ENCODE measurements at regions not wholly inside any gene's neighbourhood (a gene's known extent, or its start where the extent isn't known, plus 50 kb on each side); places are given as distances from the start of the nearest gene placed in this dataset.
"Not testable (repeated sequence)": the region's sequence is repeated elsewhere in the genome, so short reads cannot be mapped to it uniquely, and the experiment has no call there.

DNA sequence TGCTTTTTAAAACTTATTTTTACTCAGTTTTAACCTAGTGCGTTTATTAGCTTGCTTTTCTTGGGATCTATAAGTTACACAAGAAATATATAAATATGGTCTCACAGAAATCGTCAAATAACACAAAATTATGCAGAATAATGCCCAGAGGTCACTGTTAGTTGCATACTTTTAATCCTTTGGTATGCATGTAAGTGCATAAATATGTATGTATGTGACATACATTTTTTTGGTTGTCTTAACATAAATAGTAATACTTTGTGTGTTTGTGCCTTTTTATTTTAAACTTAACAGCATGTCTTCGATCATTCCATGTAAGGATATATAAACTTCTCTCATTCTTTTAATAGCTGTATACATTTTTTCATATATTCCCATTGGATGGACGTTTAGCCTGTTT lies 459.6 kb downstream of the PCNX1 start:
- no peak for DNase-seq

DNA sequence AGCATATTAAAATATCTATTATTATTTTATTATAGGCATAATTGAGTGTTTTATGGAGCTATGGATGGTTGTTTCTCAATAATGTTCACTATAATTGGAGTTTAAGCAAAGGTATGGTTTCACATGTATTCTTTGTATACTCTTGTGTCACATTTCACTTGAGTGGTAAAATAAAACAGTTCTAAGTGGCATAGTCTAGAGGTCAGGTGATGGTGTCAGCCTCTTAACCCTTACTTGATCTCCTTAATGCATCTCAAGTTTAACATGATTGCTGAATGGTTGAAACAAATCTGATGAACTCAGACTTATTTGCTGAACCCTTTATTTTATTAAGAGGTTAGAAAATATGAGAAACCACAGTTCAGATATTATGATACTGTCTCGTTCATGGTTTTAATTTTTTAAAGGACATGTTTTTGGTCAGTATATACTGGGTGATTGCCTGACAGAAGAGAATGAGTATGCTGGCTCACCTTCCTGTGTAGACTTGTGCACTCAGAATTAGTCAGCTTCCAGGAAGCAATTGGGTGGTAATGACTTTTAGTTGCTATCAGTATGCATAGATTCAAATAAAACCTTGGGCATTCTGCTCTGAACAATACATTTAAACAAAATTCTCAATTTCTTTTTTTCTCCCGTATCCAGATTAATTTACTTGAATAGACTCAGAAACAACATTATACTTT lies 464.6 kb downstream of the PCNX1 start:
- no peak for DNase-seq

DNA sequence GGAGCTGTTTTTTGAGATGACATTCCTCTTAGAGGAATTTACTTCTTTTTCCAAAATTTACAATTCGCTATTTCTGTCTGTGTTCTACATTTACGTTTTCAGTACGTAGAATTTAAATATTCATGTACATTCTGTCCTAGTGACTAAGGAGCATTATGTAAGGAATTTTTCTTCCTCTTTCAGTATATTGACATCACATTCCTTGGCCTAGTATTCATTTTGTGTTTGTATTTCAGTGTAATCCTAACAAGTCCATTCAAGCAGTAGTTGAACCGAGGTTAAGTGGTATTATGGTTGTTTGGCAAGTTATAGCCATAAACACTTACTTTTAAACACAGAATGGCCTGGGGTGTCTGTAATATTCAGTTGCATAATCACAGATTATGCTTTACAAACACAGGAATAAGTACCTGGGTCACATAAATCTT lies 465.2 kb downstream of the PCNX1 start:
- no peak for DNase-seq

DNA sequence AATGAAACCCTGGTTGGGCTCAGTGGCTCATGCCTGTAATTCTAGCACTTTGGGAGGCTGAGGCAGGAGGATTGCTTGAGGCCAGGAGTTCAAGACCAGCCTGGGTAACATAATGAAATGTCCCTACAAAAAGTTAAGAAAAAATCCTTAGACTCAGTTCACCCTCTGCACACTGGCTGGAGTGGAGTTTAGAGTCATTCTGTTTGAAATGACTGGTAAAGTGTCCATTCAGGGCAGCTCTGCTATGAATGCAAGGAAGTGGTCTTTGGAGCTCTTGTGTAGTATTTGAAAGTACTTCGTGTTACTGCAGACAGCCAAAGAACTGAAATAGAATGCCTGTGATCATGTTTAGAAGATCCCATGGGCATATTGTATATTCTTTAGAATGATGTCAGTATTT lies 466.5 kb downstream of the PCNX1 start:
- DNase-seq, result no peak

DNA sequence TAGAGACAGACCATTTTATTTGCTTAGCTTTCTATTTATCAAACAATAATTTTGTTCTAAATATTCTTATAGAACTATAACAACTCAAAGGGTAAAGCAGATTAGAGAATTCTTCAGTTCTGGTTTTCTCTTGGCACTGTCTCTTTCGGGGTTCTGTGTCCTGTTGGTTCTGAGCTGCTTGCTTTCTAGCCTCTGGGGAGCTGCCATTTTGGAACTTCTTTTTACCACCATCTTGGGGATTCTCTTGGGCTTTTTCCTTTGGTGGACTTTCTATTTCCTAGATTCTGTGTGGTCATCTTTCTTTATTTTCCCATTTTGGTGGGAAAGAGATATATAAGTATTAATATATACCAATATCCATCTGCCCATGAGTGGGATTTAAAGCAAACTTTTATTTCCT lies 467.7 kb downstream of the PCNX1 start:
- DNase-seq, result no peak

DNA sequence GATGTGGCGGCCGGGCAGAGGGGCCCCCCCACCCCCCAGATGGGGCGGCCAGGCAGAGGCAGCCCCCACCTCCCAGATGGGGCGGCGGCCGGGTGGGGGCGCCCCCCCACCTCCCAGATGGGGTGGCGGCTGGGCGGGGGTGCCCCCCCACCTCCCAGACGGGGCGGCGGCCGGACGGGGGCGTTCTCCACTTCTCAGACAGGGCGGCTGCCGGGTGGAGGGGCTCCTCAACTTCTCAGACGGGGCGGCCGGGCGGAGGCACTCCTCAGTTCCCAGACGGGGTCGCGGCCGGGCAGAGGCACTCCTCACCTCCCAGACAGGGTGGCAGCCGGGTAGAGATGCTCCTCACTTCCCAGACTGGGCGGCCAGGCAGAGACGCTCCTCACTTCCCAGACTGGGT lies 469.8 kb downstream of the PCNX1 start:
- DNase-seq, result no peak

DNA sequence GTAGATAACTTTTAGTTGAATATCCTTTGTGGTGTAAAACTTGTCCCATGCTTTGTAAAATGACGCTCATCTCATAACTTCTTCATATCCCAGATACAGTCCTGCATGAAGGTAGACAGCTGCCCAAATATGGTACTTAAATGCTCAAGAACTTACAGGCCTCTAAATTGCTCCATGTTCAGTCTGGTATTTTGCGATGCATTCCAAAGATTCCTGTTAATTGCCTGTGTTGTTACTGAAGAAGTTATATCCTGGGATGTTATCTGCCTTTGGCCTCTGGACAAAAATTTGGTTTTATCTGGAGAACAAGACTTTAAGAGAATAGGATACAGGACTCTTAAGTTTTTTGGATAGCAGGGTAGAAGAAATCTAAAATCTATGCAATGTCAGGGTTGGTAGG lies 473.0 kb downstream of the PCNX1 start:
- no peak for DNase-seq

DNA sequence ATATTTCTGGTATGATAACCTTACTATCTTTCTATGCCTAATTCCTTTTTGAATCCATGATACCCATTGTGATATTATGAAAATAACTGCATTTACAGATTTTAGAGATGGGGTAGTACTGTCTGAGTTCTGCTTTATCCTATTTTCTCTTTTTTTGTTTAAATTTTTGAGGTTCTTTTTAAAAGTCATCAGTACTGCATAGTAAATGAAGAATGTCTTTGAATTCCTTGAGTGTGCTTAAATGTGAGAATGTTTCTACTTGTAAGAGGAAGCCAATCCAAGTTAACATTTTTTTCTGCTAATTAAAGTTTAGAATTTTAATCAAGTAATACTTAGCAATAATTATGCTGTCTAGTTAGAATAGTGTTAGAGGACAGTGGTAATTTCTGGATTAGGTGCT lies 474.6 kb downstream of the PCNX1 start:
- DNase-seq, result no peak

DNA sequence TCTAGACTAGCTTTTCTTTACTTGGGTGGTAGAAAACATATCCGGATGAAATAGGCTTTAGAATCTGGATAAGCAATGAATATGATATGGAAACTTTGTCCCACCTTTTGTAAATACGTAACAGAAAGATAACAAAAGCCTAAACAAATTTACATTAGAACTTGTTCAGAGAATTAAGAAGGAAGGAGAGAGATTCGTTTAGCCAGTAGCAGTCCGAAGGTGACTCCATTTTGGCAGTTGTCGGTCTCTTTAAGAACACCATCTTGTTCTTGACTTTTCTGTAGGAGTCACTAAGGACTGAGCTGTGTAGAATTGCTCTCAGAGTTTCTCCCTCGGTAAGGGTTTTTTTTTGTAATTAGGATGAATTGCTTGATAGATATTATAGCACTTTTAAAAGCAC lies 475.1 kb downstream of the PCNX1 start:
- no peak for DNase-seq

DNA sequence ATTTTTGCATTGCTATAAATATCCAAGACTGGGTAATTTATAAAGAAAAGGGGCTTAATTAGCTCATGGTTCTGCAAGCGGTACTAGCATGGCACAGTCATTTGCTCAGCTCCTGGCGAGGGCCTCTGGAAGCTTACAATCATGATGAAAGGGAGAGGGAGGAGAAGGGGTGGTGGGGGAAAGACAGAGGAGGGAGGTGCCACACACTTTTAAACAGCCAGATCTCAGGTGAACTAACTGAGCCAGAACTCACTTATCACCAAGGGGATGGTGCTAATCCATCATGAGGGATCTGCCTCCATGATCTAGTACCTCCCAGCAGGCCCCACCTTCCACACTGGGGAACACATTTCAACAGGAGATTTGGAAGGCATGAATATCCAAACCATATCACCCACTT lies 476.3 kb downstream of the PCNX1 start:
- DNase-seq, result no peak

DNA sequence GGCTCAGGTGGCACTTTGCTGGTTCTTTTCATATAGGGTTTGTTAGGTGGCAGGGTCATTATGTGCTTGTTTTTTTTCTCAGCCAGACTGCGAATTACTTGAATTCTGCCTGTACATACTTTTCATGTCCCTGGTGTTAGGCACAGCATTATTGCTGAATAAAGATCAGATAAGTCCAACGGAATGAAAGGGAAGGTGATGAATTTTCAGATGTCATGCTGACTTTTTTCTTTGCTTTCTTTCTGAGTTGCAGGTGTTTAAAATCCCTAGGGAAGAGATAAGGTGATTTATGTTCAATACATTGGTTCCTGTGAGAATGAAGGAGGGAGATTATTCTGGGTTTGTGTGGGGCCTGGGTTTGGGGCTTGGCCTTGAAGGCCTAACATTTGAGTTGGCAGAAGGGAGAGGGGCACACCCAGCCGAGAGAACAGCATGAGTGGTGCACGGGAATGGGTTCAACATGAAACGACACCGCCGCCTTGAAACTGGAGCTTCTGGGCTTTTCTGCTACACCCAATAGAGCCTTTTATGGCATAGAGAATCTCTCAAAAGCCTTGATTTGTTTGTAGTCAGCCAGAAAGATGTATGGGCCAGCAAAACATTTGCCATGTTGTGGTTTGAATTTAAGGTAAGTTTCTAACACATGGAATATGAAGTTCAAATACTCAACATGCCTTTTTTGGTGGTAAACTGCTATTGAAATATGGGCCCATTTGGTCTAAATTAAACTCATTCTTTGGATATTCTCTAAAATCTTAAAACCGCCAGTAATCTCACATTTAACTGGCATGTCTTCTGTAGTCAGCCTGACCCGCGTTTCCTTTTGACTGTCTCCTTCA lies 477.0 kb downstream of the PCNX1 start:
- DNase-seq, result no peak

DNA sequence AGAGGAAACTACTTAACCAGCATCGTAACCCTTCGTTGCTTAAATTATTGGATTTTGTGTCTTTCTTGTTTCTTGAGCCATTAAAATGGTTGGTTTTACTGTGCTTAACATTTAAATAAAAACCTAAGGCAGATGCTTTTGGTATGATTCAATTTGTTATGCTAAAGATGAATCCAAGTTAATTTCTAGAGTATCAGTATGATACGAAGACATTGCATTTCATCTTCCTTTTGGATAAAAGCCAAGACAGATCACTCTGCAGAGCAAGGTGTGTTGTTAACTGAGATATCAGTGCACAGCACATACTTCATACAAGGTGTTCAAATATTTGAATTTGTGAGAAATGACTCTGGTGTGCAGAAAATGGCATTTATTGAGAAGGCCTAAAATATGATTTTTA lies 480.5 kb downstream of the PCNX1 start:
- no peak for DNase-seq

DNA sequence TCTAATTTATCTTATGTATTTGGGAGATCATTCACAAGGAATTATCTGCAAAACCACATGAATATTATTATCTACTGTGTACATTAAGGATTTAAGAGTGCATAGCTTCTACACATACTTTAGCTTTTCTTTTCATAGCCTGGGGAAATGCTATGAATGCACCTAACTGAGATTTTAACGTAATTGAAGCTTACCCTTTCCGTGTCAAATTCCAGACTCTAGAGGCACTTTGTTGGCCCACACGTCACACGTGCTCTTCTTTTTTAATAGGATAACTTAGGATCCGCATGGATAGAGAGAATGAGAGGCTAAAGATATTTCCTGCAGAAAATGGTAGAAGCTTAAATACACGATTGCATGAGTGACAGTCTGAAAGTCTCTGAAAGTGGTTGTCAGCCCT lies 481.1 kb downstream of the PCNX1 start:
- no peak for DNase-seq

DNA sequence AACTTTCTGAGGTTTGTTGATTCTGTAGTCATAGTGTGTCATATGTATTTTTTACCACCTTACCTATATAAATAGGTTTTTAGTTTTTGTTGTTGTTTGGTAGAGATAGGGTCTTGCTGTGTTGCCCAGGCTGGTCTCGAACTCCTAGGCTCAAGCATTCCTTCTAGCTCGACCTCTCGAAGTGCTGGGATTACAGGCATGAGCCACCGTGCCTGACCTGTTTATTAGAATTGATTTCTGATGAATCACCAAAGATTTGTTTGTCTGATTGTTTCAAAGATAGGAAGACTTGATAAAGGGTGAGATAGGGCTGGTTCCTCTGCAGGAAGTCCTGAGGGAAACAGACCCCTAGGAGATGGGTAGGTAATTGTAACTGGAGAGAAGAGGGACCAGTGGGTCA lies 481.6 kb downstream of the PCNX1 start:
- no peak for DNase-seq

DNA sequence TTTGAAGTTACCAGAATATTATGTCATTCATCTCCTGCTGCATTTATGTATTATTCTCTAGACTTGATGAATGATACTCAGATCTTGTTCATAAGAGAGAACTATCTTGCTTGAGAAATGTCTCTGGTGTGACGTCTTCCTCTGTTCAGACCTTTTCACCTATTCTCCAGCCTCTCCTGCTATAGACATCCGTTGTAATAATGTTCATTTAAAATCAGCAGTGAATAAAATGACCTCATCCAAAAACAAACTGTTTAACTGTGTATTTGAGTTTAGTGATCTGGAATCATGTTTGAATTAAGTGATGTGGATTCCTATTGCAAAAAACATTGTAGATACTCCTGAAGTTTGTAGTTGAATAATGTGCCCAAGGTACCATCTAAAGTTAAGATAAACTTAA lies 487.1 kb downstream of the PCNX1 start:
- no peak for DNase-seq

DNA sequence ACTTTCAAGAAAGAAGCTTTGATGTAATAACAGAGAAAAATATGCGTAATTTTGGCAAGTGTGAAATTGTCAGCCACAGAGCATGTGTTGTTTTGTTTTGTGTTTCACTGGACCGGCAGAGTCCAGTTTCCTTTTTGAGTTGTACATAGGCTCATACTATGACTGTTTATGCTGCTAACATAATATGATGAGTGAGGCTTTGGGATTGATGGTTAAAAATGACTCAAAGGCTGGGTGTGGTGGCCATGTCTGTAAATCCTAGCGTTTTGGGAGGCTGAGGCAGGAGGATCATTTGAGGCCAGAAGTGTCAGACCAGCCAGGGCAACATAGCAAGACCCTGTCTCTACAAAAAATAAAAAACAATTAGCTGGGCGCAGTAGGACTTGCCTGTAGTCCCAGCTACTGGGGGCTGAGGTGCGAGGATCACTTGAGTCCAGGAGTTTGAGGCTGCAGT lies 487.9 kb downstream of the PCNX1 start:
- DNase-seq, result no peak

DNA sequence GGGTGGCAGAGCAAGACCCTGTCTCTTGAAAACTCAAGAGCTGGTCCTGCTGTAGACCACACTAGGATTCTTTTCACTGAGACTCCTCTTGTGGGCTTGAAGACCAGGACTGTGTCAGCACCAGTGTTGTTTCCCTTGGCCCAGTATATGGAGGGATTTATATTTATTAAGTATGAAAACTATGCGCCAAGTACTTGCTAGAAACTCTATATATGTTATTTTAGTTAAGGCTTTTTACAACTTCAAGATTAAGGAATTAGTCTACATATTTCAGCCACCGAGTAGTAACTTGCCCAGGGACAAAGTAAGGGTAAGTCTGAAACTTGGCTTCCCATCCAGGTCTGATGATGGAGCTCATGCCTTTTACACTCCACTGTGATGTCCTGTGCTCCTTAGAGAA lies 488.4 kb downstream of the PCNX1 start:
- no peak for DNase-seq

DNA sequence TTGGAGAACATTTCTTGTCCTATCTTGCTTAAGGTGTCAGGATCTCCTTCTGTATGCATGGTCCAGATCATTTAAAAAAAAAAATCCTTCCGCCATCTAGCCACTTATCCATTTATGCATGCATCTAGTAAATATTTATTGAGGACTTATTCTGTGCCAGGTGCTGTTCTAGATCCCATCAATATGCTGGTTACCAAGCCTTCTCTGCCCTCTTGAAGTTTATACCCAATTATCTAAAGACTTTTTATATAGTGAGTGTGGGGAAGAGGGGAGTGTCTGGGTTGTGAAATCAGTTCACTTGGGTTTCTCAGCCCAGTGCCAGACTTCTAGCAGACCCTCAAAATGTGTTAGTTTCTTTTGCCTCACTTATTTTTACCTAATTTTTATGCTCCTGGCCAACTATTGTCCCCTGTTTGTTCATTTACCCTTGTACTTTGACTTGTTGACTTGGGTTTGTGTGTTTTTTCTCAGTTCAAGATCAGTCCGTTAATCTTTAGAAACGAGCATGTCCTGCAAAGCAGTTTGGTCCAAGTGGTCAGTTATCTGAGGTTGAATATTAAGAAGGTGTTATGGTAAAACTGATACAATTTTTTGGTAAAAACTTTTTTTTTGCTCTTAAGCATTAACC lies 488.9 kb downstream of the PCNX1 start:
- no peak for DNase-seq

DNA sequence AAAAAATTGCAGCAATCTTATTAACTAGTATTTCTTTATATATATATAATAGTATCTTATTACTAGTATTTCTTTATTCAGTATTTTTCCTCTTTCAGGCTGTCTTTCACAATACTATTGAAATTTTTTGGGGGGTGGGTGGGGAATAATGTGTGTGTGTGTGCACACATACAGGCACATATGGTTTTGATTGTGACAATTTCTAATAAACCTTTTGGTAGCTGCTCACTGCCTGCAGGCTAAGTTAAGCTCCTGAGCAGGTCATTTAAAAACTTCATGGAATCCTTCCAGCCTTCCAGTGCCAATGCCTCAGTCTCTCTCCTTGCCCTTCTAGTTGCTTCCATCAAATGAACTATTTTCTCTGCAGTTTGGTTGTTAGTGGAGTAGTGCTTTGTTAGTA lies 490.1 kb downstream of the PCNX1 start:
- DNase-seq, result no peak

DNA sequence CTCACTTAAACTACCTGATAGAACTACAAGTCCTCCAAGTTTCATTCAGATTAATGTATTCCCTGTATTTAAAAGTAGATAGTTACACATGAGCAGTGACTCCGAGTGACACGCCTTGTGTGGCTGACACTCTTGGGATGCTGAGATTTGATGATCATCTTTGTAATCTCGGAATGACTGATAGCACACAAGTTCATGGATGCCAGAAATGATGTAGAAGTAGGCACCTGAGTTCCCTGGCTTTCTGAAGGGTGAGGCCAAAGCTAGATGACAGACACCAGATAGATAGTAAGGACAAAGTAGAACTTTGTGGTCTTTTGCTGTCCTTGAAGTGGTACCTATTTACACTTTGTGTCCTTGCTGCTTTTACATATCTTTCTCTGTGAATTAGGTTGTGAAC lies 491.2 kb downstream of the PCNX1 start:
- no peak for DNase-seq

DNA sequence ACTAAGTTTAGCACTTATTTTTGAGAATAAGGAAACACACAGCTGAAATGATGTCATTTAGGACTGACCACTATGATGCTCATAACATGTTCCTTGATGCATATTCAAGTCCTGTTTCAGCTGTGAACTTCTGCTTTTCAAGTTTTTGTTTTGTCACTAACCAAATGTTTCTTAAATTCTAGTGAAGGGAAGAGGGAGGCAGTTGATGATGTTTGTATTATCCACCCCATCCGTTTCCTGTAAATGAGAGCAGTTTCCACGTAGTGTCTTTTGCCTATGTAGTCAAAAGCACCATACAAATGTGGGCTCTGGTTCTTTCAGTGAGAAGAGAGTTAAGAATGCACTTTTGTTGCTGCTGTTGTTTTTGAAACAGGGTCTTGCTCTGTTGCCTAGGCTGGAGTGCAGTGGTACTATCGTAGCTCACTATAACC lies 491.8 kb downstream of the PCNX1 start:
- no peak for DNase-seq

DNA sequence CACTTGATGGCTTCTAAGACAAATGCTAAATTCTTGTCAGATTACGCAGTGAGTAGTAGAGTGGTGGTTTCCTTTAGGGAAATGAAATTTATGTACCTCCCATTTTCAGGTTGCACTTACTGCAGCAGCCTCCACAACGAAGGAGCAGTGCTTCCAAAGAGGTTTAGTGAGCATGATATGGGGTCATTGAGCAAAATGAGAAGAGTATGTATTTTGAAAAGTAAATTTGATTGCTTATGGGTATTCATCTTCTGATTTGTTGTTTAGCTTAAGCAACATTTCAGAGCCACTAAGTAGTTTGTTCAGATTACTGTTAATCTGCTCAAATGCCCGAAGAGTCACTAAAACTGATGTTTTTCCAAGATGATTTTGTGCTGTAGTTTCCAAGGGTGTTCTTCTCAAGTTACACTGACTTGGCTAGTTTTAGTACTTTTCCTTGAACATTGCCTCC lies 493.6 kb downstream of the PCNX1 start:
- DNase-seq, result no peak

DNA sequence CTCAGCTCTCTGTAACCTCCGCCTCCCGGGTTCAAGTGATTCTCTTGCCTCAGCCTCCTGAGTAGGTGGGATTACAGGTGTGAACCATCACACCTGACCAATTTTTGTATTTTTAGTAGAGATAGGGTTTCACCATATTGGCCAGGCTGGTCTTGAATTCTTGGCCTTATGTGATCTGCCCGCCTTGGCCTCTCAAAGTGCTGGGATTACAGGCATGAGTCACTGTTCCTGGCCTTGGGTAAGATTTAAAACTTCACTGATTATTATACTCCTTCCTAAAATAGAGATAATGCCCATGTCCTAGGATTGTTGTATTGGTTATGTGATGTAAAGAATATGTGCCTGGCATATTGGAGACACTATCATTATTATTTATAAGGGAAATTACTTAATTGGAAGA lies 495.2 kb downstream of the PCNX1 start:
- not testable (repeated sequence) for DNase-seq

DNA sequence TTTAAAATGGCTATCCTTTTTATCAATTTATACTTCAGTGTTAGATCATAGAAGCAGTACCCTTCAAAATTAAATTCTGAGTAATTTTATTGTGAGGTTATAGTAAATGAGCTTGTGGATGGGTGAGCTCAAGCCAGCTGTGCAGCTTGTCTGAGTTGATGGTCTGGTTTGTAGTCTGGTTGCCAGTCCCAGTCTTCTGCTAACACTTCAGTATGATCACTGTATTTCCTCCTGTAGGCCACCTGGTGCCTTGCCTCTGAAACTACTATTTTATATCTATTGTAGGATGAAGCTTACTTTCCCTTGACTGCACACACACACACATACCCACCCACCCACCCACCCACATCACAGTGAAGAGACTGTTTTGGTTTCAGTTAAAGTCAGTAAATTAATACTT lies 496.4 kb downstream of the PCNX1 start:
- peak; percentile 24 for DNase-seq

Data from NCI-H1694 treated with DMSO at 0.1 percent for 48 hours (cell line).